BLaER1 (cell line): ENCODE measurements at regions not wholly inside any gene's neighbourhood (a gene's known extent, or its start where the extent isn't known, plus 50 kb on each side); places are given as distances from the start of the nearest gene placed in this dataset.
A peak's percentile ranks its signal among the peaks of the same experiment; 100 is the strongest.

Source experiments
- H3K27ac ChIP-seq: shearing (Covaris generic); formaldehyde crosslinking; 2 replicates; pipeline ENCODE4 v1.8.1; 2022
- H3K27me3 ChIP-seq: shearing (Covaris generic); formaldehyde crosslinking; 2 replicates; pipeline ENCODE4 v1.8.1; 2022
- H3K36me3 ChIP-seq: shearing (Covaris generic); formaldehyde crosslinking; 2 replicates; pipeline ENCODE4 v1.8.1; 2022
- H3K4me1 ChIP-seq: shearing (Covaris generic); formaldehyde crosslinking; 2 replicates; pipeline ENCODE4 v1.8.1; 2022
- H3K4me2 ChIP-seq: shearing (Covaris generic); formaldehyde crosslinking; 2 replicates; pipeline ENCODE4 v1.8.1; 2022
- H3K4me3 ChIP-seq: shearing (Covaris generic); formaldehyde crosslinking; 2 replicates; pipeline ENCODE4 v1.8.1; 2022
- H3K9ac ChIP-seq: shearing (Covaris generic); formaldehyde crosslinking; 2 replicates; pipeline ENCODE4 v1.8.1; 2022
- H3K9me3 ChIP-seq: shearing (Covaris generic); formaldehyde crosslinking; 2 replicates; pipeline ENCODE4 v1.8.1; 2022
- H4K20me1 ChIP-seq: shearing (Covaris generic); formaldehyde crosslinking; 2 replicates; pipeline ENCODE4 v1.8.1; 2022
- Cebpa-rat ChIP-seq: shearing (Covaris generic); IDR thresholded peaks from 2 replicates; pipeline ENCODE4 v1.8.1; 2022

- no peaks in the 10 kb centered on the region for H3K27me3 ChIP-seq
- H3K4me3 ChIP-seq: no peak overlapping the region
- H3K4me1 ChIP-seq: peaks cover 17% of the 10 kb centered on the region
- H3K9me3 ChIP-seq: no peaks in the 10 kb centered on the region
- H3K4me2 ChIP-seq: peak overlapping the region; percentile 35
- no peaks in the 10 kb centered on the region for H4K20me1 ChIP-seq
- peak; percentile 81 for TF ChIP-seq Cebpa-rat
- no peak overlapping the region for H3K27ac ChIP-seq
- H3K36me3 ChIP-seq: no peaks in the 10 kb centered on the region
- no peak overlapping the region for H3K9ac ChIP-seq
Measured at GRCh38 chr10:62728479-62728878, 76.0 kb upstream of the ADO start.

- no peaks in the 10 kb centered on the region for H4K20me1 ChIP-seq
- H3K27me3 ChIP-seq: no peaks in the 10 kb centered on the region
- no peak overlapping the region for H3K4me2 ChIP-seq
- no peak overlapping the region for H3K27ac ChIP-seq
- H3K9me3 ChIP-seq: no peaks in the 10 kb centered on the region
- TF ChIP-seq Cebpa-rat: no peak
- H3K9ac ChIP-seq: no peak overlapping the region
- peaks cover 23% of the 10 kb centered on the region for H3K4me1 ChIP-seq
- H3K4me3 ChIP-seq: no peak overlapping the region
- no peaks in the 10 kb centered on the region for H3K36me3 ChIP-seq
Measured at GRCh38 chr10:62732841-62733653, 71.5 kb upstream of the ADO start.

GRCh38 chr10:62733654-62734293, 70.7 kb upstream of the ADO start:
- Histone ChIP-seq H3K27me3 (no peaks in the 10 kb centered on the region), H3K4me3 (no peak overlapping the region), H3K36me3 (no peaks in the 10 kb centered on the region), H3K9me3 (no peaks in the 10 kb centered on the region), H3K27ac (no peak overlapping the region), H3K9ac (no peak overlapping the region), H3K4me1 (peaks cover 16% of the 10 kb centered on the region), H4K20me1 (no peaks in the 10 kb centered on the region), H3K4me2 (no peak overlapping the region)
- no peak for TF ChIP-seq Cebpa-rat

- Histone ChIP-seq H3K9ac (no peak overlapping the region), H3K4me1 (peaks cover 6% of the 10 kb centered on the region), H3K27ac (no peak overlapping the region), H3K4me2 (no peak overlapping the region), H3K9me3 (no peaks in the 10 kb centered on the region), H3K4me3 (no peak overlapping the region), H3K27me3 (no peaks in the 10 kb centered on the region), H3K36me3 (no peaks in the 10 kb centered on the region), H4K20me1 (no peaks in the 10 kb centered on the region)
- no peak for TF ChIP-seq Cebpa-rat
Measured at GRCh38 chr10:62734781-62735463, 69.6 kb upstream of the ADO start.

- H3K4me2 ChIP-seq: peak overlapping the region; percentile 27
- no peaks in the 10 kb centered on the region for H3K36me3 ChIP-seq
- H3K27ac ChIP-seq: no peak overlapping the region
- H3K27me3 ChIP-seq: no peaks in the 10 kb centered on the region
- peaks cover 6% of the 10 kb centered on the region for H3K4me1 ChIP-seq
- no peaks in the 10 kb centered on the region for H3K9me3 ChIP-seq
- TF ChIP-seq Cebpa-rat: no peak
- no peak overlapping the region for H3K9ac ChIP-seq
- no peak overlapping the region for H3K4me3 ChIP-seq
- no peaks in the 10 kb centered on the region for H4K20me1 ChIP-seq
Measured at GRCh38 chr10:62735464-62736167, 68.9 kb upstream of the ADO start.

- H3K27me3 ChIP-seq: no peaks in the 10 kb centered on the region
- no peaks in the 10 kb centered on the region for H4K20me1 ChIP-seq
- H3K27ac ChIP-seq: no peak overlapping the region
- no peaks in the 10 kb centered on the region for H3K36me3 ChIP-seq
- no peaks in the 10 kb centered on the region for H3K9me3 ChIP-seq
- no peak overlapping the region for H3K4me3 ChIP-seq
- no peak for TF ChIP-seq Cebpa-rat
- H3K4me1 ChIP-seq: peaks cover 6% of the 10 kb centered on the region
- H3K4me2 ChIP-seq: no peak overlapping the region
- no peak overlapping the region for H3K9ac ChIP-seq
Measured at GRCh38 chr10:62736168-62736546, 68.4 kb upstream of the ADO start.

GRCh38 chr10:62738916-62739315, 65.6 kb upstream of the ADO start:
- H3K9ac ChIP-seq: no peak overlapping the region
- H3K4me1 ChIP-seq: peaks cover 22% of the 10 kb centered on the region
- no peak for TF ChIP-seq Cebpa-rat
- H3K9me3 ChIP-seq: no peaks in the 10 kb centered on the region
- H3K4me3 ChIP-seq: no peak overlapping the region
- no peaks in the 10 kb centered on the region for H3K36me3 ChIP-seq
- no peak overlapping the region for H3K27ac ChIP-seq
- no peaks in the 10 kb centered on the region for H4K20me1 ChIP-seq
- H3K27me3 ChIP-seq: no peaks in the 10 kb centered on the region
- no peak overlapping the region for H3K4me2 ChIP-seq

GRCh38 chr10:62740885-62741745, 63.4 kb upstream of the ADO start:
- H3K4me1 ChIP-seq: peaks cover 21% of the 10 kb centered on the region
- no peak overlapping the region for H3K4me3 ChIP-seq
- no peaks in the 10 kb centered on the region for H3K36me3 ChIP-seq
- no peak overlapping the region for H3K4me2 ChIP-seq
- no peaks in the 10 kb centered on the region for H3K9me3 ChIP-seq
- no peak overlapping the region for H3K27ac ChIP-seq
- H3K9ac ChIP-seq: no peak overlapping the region
- H3K27me3 ChIP-seq: no peaks in the 10 kb centered on the region
- TF ChIP-seq Cebpa-rat: no peak
- H4K20me1 ChIP-seq: no peaks in the 10 kb centered on the region

- no peak overlapping the region for H3K27ac ChIP-seq
- TF ChIP-seq Cebpa-rat: no peak
- no peak overlapping the region for H3K4me3 ChIP-seq
- H3K27me3 ChIP-seq: no peaks in the 10 kb centered on the region
- peak overlapping the region; percentile 51; the same call in 1 of the 2 replicates for H3K4me2 ChIP-seq
- no peaks in the 10 kb centered on the region for H4K20me1 ChIP-seq
- peaks cover 21% of the 10 kb centered on the region for H3K4me1 ChIP-seq
- H3K36me3 ChIP-seq: no peaks in the 10 kb centered on the region
- H3K9me3 ChIP-seq: no peaks in the 10 kb centered on the region
- H3K9ac ChIP-seq: no peak overlapping the region
Measured at GRCh38 chr10:62741996-62742395, 62.5 kb upstream of the ADO start.
